ENCODE measurements at regions not wholly inside any gene's neighbourhood (a gene's known extent, or its start where the extent isn't known, plus 50 kb on each side); places are given as distances from the start of the nearest gene placed in this dataset.
"Not testable (repeated sequence)": the region's sequence is repeated elsewhere in the genome, so short reads cannot be mapped to it uniquely, and the experiment has no call there.

GRCh38 chr3:33957176-33957575 lies 158.7 kb downstream of the PDCD6IP start:
- no peak overlapping the region for H3K27ac Mint-ChIP-seq
- DNase-seq, result no peak
- TF ChIP-seq CTCF (IDR thresholded peaks at IDR 0.05), result no peak
- no peaks in the 10 kb centered on the region for H3K4me1 Mint-ChIP-seq (ENCODE audit: low read depth)
- no peaks in the 10 kb centered on the region for H3K36me3 Mint-ChIP-seq (ENCODE audit: low read depth)
- H3K27me3 Mint-ChIP-seq (ENCODE audit: insufficient read depth), result peaks cover 6% of the 10 kb centered on the region
- H3K4me3 Mint-ChIP-seq, result no peak overlapping the region
- H3K9me3 Mint-ChIP-seq, result no peaks in the 10 kb centered on the region

- Mint-ChIP-seq H3K27me3 (ENCODE audit: insufficient read depth) (peaks cover 6% of the 10 kb centered on the region), H3K4me3 (no peak overlapping the region), H3K36me3 (ENCODE audit: low read depth) (no peaks in the 10 kb centered on the region), H3K9me3 (no peaks in the 10 kb centered on the region), H3K27ac (no peak overlapping the region), H3K4me1 (ENCODE audit: low read depth) (no peaks in the 10 kb centered on the region)
- no peak for TF ChIP-seq CTCF (IDR thresholded peaks at IDR 0.05)
- DNase-seq, result no peak
Measured at GRCh38 chr3:33958661-33959060, 160.2 kb downstream of the PDCD6IP start.

GRCh38 chr3:33962396-33962795 lies 164.0 kb downstream of the PDCD6IP start:
- Mint-ChIP-seq H3K4me1 (ENCODE audit: low read depth) (no peaks in the 10 kb centered on the region), H3K27ac (no peak overlapping the region), H3K9me3 (no peaks in the 10 kb centered on the region), H3K36me3 (ENCODE audit: low read depth) (no peaks in the 10 kb centered on the region), H3K27me3 (ENCODE audit: insufficient read depth) (peaks cover 3% of the 10 kb centered on the region; the same call in 1 of the 2 replicates), H3K4me3 (no peak overlapping the region)
- no peak for DNase-seq
- no peak for TF ChIP-seq CTCF (IDR thresholded peaks at IDR 0.05)

GRCh38 chr3:33970180-33970579 lies 171.8 kb downstream of the PDCD6IP start:
- not testable (repeated sequence) for H3K4me1 Mint-ChIP-seq (ENCODE audit: low read depth); DNase-seq; H3K27me3 Mint-ChIP-seq (ENCODE audit: insufficient read depth); H3K4me3 Mint-ChIP-seq; H3K9me3 Mint-ChIP-seq; H3K36me3 Mint-ChIP-seq (ENCODE audit: low read depth); H3K27ac Mint-ChIP-seq

- no peaks in the 10 kb centered on the region for H3K4me1 Mint-ChIP-seq (ENCODE audit: low read depth)
- peaks cover 5% of the 10 kb centered on the region for H3K27me3 Mint-ChIP-seq (ENCODE audit: insufficient read depth)
- no peak for DNase-seq
- H3K9me3 Mint-ChIP-seq, result no peaks in the 10 kb centered on the region
- no peak overlapping the region for H3K4me3 Mint-ChIP-seq
- H3K36me3 Mint-ChIP-seq (ENCODE audit: low read depth), result no peaks in the 10 kb centered on the region
- no peak for TF ChIP-seq CTCF (IDR thresholded peaks at IDR 0.05)
- H3K27ac Mint-ChIP-seq, result no peak overlapping the region
Measured at GRCh38 chr3:33971055-33971454, 172.6 kb downstream of the PDCD6IP start.

- H3K9me3 Mint-ChIP-seq, result no peaks in the 10 kb centered on the region
- H3K27ac Mint-ChIP-seq, result no peak overlapping the region
- no peak for DNase-seq
- H3K36me3 Mint-ChIP-seq (ENCODE audit: low read depth), result no peaks in the 10 kb centered on the region
- peaks cover 6% of the 10 kb centered on the region for H3K4me1 Mint-ChIP-seq (ENCODE audit: low read depth)
- H3K27me3 Mint-ChIP-seq (ENCODE audit: insufficient read depth), result peaks cover 9% of the 10 kb centered on the region
- TF ChIP-seq CTCF (IDR thresholded peaks at IDR 0.05), result no peak
- no peak overlapping the region for H3K4me3 Mint-ChIP-seq
Measured at GRCh38 chr3:33975463-33975862, 177.0 kb downstream of the PDCD6IP start.
